ENCODE measurements at regions not wholly inside any gene's neighbourhood (a gene's known extent, or its start where the extent isn't known, plus 50 kb on each side); places are given as distances from the start of the nearest gene placed in this dataset.

- Histone ChIP-seq H3K27ac (no peak overlapping the region), H3K27me3 (no peaks in the 10 kb centered on the region), H3K4me3 (no peak overlapping the region), H3K36me3 (no peaks in the 10 kb centered on the region), H3K4me1 (no peaks in the 10 kb centered on the region), H3K9me3 (no peaks in the 10 kb centered on the region)
- intact Hi-C loops (cut with DNase I; ENCODE audit: low total_unique reads): no loop called here
- ATAC-seq (no peak), DNase-seq (no peak)
- in situ Hi-C loops (cut with MboI; ENCODE audit: low sequenced_read_pairs in 4 of 4): no loop called here
- TF ChIP-seq CTCF (IDR thresholded peaks at IDR 0.05 in 4 of 5, conservative IDR thresholded peaks at IDR 0.05 in 1 of 5) (no peak), POLR2A (IDR thresholded peaks at IDR 0.05) (no peak)
These were observed 525.0 kb upstream of the SEMA3D start for GRCh38 chr7:85711894-85712293.

GRCh38 chr7:85710960-85711359 lies 524.1 kb upstream of the SEMA3D start:
- H3K27ac ChIP-seq: no peak overlapping the region
- intact Hi-C loops (cut with DNase I; ENCODE audit: low total_unique reads): no loop called here
- no peaks in the 10 kb centered on the region for H3K9me3 ChIP-seq
- no peaks in the 10 kb centered on the region for H3K27me3 ChIP-seq
- in situ Hi-C loops (cut with MboI; ENCODE audit: low sequenced_read_pairs in 4 of 4): no loop called here
- H3K4me1 ChIP-seq: no peaks in the 10 kb centered on the region
- ATAC-seq (no peak), DNase-seq (no peak)
- no peak for TF ChIP-seq POLR2A (IDR thresholded peaks at IDR 0.05)
- no peak for TF ChIP-seq CTCF (IDR thresholded peaks at IDR 0.05 in 4 of 5, conservative IDR thresholded peaks at IDR 0.05 in 1 of 5)
- H3K4me3 ChIP-seq: no peak overlapping the region
- H3K36me3 ChIP-seq: no peaks in the 10 kb centered on the region

GRCh38 chr7:85708221-85708620 lies 521.4 kb upstream of the SEMA3D start:
- Histone ChIP-seq H3K36me3 (no peaks in the 10 kb centered on the region), H3K27ac (no peak overlapping the region), H3K4me1 (no peaks in the 10 kb centered on the region), H3K9me3 (no peaks in the 10 kb centered on the region), H3K4me3 (no peak overlapping the region), H3K27me3 (no peaks in the 10 kb centered on the region)
- intact Hi-C loops (cut with DNase I; ENCODE audit: low total_unique reads) (no loop called here), in situ Hi-C loops (cut with MboI; ENCODE audit: low sequenced_read_pairs in 4 of 4) (no loop called here)
- TF ChIP-seq POLR2A (IDR thresholded peaks at IDR 0.05): no peak
- no peak for TF ChIP-seq CTCF (IDR thresholded peaks at IDR 0.05 in 4 of 5, conservative IDR thresholded peaks at IDR 0.05 in 1 of 5)
- no peak for ATAC-seq
- DNase-seq: no peak

- H3K4me3 ChIP-seq: no peak overlapping the region
- no peak overlapping the region for H3K27ac ChIP-seq
- ATAC-seq (no peak), DNase-seq (no peak)
- no peaks in the 10 kb centered on the region for H3K9me3 ChIP-seq
- in situ Hi-C loops (cut with MboI; ENCODE audit: low sequenced_read_pairs in 4 of 4): no loop called here
- H3K36me3 ChIP-seq: no peaks in the 10 kb centered on the region
- H3K4me1 ChIP-seq: no peaks in the 10 kb centered on the region
- intact Hi-C loops (cut with DNase I; ENCODE audit: low total_unique reads): no loop called here
- H3K27me3 ChIP-seq: no peaks in the 10 kb centered on the region
- TF ChIP-seq CTCF (IDR thresholded peaks at IDR 0.05 in 4 of 5, conservative IDR thresholded peaks at IDR 0.05 in 1 of 5) (no peak), POLR2A (IDR thresholded peaks at IDR 0.05) (no peak)
These were observed 518.2 kb upstream of the SEMA3D start for GRCh38 chr7:85705076-85705475.

- in situ Hi-C loops (cut with MboI; ENCODE audit: low sequenced_read_pairs in 4 of 4) (no loop called here), intact Hi-C loops (cut with DNase I; ENCODE audit: low total_unique reads) (no loop called here)
- H3K27me3 ChIP-seq: no peaks in the 10 kb centered on the region
- DNase-seq (no peak), ATAC-seq (no peak)
- H3K27ac ChIP-seq: no peak overlapping the region
- H3K4me3 ChIP-seq: no peak overlapping the region
- no peak for TF ChIP-seq POLR2A (IDR thresholded peaks at IDR 0.05)
- no peak for TF ChIP-seq CTCF (IDR thresholded peaks at IDR 0.05 in 4 of 5, conservative IDR thresholded peaks at IDR 0.05 in 1 of 5)
- H3K36me3 ChIP-seq: no peaks in the 10 kb centered on the region
- H3K4me1 ChIP-seq: no peaks in the 10 kb centered on the region
- no peaks in the 10 kb centered on the region for H3K9me3 ChIP-seq
These were observed 516.6 kb upstream of the SEMA3D start for GRCh38 chr7:85703251-85704010.
